GM21723 (cell line): ENCODE measurements at regions not wholly inside any gene's neighbourhood (a gene's known extent, or its start where the extent isn't known, plus 50 kb on each side); places are given as distances from the start of the nearest gene placed in this dataset.

Source experiments
- ATAC-seq: cut with Tn5 transposase; IDR thresholded peaks from one replicate; pipeline ENCODE4 v1.9.1; 2021; ENCODE audit warnings: mild to moderate bottlenecking, moderate library complexity; ENCODE audit not compliant: unreplicated experiment

- no peak for ATAC-seq
Observed at GRCh38 chr1:220367833-220368232, 95.6 kb upstream of the RAB3GAP2 start.

GRCh38 chr1:220366269-220366668, 94.0 kb upstream of the RAB3GAP2 start:
- no peak for ATAC-seq

- no peak for ATAC-seq
Observed at GRCh38 chr1:220363196-220363837, 91.1 kb upstream of the RAB3GAP2 start.

DNA sequence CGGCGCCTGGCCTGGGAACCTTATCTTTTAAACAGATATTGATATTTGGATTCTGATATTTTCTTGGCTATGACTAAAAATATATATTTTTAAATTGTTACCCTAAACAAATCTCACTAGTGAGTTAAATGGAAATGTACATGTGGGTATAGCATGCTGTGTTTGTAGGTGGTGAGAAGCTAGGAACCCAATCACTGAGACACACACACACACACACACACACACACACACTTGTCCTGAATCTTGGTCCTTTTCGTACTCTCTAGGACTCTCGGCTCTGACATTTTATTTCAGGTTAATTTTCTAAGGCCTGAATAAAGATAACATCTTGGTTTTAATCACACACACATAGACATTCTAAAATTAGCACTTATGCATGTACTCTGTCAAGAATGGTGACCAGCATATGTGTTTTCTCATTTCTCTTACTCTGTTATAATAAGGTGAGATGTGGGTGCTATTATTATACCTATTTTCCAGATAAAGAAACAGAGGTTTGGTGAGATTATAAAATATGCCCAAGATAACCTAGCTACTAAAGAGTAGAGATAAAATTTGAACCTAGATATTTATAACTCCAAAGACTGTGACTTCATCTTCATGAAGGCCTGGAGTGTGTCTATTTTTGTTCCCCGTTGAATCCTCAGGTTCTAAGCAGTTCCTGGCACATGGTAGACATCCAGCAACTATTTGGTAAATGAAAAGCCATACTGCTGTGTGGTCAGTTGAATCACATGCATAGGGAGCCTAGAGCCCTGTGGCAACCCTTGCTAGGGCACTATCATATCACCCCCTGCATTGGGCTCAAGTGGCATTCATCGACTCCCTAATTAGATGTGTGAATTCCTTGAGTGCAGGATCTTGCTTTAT, 85.0 kb upstream of the RAB3GAP2 start:
- no peak for ATAC-seq

GRCh38 chr1:220353229-220354012, 81.2 kb upstream of the RAB3GAP2 start:
- ATAC-seq = no peak

DNA sequence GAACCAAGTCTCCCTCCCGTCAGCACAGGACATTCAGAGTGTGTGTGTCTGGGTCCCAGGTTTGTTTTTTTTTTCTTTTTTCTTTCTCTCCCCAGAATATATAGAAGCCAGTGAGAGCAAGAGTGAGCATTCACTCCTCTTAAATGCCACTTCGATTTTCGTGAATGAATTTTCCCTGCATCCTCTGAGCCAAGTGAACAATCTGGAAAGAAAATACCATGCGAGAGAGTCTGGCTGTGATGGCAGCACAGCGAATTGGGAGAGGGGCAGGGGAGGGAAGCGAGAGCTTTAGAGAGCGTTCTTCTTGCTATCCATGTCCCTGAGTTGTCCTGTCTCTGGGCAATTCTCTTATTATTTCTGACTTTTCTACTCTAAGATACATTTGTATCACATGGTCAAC, 76.0 kb upstream of the RAB3GAP2 start:
- ATAC-seq = no peak

GRCh38 chr1:220347654-220348175, 75.5 kb upstream of the RAB3GAP2 start:
- no peak for ATAC-seq

- ATAC-seq = peak; percentile 60
Observed at GRCh38 chr1:220344745-220345144, 72.5 kb upstream of the RAB3GAP2 start.

- ATAC-seq = no peak
Observed at GRCh38 chr1:220342853-220343252, 70.6 kb upstream of the RAB3GAP2 start.

DNA sequence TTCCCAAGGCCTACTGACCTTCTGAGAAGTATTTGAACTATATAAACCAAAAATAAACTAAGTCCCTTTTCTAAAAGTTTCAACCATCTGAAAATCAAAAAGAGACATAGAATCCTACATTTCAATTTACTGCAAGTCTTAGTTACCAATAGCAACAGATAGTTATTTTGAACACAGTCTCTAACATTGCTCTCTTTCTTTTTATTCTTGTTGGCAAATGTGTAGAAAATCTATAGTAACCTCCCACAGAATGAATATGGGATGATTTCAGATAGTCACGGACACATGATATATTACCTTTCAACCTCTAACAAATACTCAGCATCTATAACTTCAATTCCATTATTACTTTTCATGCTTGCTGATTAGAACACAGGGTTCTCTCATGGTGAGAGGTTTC, 68.9 kb upstream of the RAB3GAP2 start:
- no peak for ATAC-seq

- no peak for ATAC-seq
Observed at GRCh38 chr1:220339581-220339980, 67.3 kb upstream of the RAB3GAP2 start.

DNA sequence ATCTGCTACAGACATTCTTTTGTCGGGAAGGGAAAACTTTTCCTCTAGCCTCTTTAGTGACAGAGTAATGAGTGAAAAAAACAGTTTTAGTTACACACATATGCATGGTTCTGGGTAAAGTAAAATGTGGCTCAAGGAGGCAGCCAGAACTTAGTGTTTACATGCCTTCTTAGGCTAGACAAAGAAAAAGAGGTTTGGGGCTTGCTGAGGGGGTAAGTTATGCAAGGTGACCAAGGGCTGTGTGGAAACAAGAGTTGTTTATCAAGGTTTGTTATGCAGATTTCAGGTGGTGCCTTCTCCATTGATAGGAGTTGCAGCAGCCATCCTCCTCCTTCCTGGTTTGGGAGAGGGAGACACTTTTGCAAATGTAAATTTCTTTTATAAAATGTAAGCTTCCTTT, 66.5 kb upstream of the RAB3GAP2 start:
- no peak for ATAC-seq

GRCh38 chr1:220336391-220337031, 64.3 kb upstream of the RAB3GAP2 start:
- no peak for ATAC-seq

DNA sequence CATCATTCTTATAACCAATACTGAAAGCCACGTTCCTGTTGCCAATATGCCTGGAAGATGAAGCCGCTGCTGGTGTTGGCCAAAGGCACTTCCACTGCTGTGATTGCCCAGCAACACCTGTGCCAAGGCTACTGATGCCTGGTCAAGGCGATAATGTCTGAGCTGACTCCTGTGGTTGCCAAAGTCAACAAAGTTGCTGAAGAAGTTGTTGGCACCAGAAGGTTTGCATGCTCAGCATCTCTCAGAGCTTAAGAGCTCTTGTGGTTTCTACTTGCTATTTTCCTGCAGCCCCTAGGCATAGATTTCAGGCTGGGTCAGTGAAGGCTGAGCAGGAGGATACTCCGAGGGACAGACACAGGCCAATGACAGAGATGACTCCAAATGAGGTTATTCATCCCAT, 63.4 kb upstream of the RAB3GAP2 start:
- ATAC-seq = no peak

- no peak for ATAC-seq
Observed at GRCh38 chr1:220331318-220331717, 59.1 kb upstream of the RAB3GAP2 start.

DNA sequence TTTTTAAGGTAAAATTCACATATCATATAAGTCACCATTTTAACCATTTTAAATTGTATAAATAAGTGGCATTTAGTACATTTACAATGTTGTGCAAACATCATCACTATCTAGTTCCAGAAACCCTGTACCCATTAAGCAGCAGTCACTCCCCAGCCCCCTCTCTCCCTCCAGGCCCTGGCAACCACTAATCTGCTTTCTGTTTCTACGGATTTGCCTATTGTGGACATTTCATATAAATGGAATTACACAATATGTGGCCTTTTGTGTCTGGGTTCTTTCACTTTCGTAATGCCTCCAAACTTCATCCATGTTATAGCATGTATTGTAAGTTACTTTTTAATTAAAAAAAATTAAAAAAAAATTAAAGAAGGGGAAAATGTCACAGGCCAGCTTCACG, 58.0 kb upstream of the RAB3GAP2 start:
- no peak for ATAC-seq

- ATAC-seq = no peak
Observed at GRCh38 chr1:220327106-220327505, 54.9 kb upstream of the RAB3GAP2 start.

- no peak for ATAC-seq
Observed at GRCh38 chr1:220326578-220326977, 54.3 kb upstream of the RAB3GAP2 start.

- no peak for ATAC-seq
Observed at GRCh38 chr1:220325306-220325995, 53.2 kb upstream of the RAB3GAP2 start.

DNA sequence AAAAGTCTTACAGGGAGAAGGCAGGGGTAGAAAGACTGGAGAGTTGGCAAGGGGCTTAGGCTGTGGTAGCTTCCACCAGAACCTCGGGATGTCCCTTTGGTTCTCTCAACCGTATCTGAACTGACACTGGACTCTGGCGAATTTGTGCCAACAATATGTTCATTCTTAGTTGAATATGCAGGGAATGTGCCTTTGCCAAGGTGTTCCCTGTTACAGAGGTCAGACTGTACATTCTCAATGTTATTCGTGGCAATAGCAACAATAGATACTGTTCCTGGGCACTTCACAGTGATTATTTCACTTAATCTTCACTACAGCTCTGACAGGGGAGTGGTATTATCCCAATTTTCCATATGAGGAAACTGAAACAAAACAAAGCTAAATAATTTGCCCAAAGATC, 51.5 kb upstream of the RAB3GAP2 start:
- ATAC-seq = no peak
